H9 (cell line): ENCODE measurements at regions not wholly inside any gene's neighbourhood (a gene's known extent, or its start where the extent isn't known, plus 50 kb on each side); places are given as distances from the start of the nearest gene placed in this dataset.
A peak's percentile ranks its signal among the peaks of the same experiment; 100 is the strongest.

Experiments
- DNase-seq: peaks from one replicate; pipeline ENCODE4 v3.0.0-alpha.2; 2017
- H2AFZ ChIP-seq: one replicate; pipeline ENCODE4 v1.6.1; 2013; ENCODE audit warnings: mild to moderate bottlenecking, low read length, control low read depth, moderate library complexity
- H2AK5ac ChIP-seq: 2 replicates; pipeline ENCODE4 v1.6.1; 2013; ENCODE audit warnings: low read length, control low read depth, mixed read lengths; ENCODE audit not compliant: insufficient read length
- H2BK120ac ChIP-seq: one replicate; pipeline ENCODE4 v1.6.1; 2013; ENCODE audit warnings: low read depth, mild to moderate bottlenecking, low read length, control low read depth, inconsistent platforms; ENCODE audit not compliant: poor library complexity, severe bottlenecking
- H2BK12ac ChIP-seq: 2 replicates; pipeline ENCODE4 v1.6.1; 2013; ENCODE audit warnings: low read length, control low read depth, mixed read lengths, low read depth; ENCODE audit not compliant: insufficient read length
- H2BK15ac ChIP-seq: 2 replicates; pipeline ENCODE4 v1.6.1; 2013; ENCODE audit warnings: low read depth, low read length, control low read depth
- H2BK20ac ChIP-seq: one replicate; pipeline ENCODE4 v1.6.1; 2013; ENCODE audit warnings: low read depth, mild to moderate bottlenecking, low read length, control low read depth, inconsistent platforms; ENCODE audit not compliant: poor library complexity, severe bottlenecking
- H2BK5ac ChIP-seq: 2 replicates; pipeline ENCODE4 v1.6.1; 2013; ENCODE audit warnings: low read length, control low read depth, mixed read lengths; ENCODE audit not compliant: insufficient read length
- H3K14ac ChIP-seq: 2 replicates; pipeline ENCODE4 v1.6.1; 2013; ENCODE audit warnings: low read length, control low read depth; ENCODE audit not compliant: insufficient read depth
- H3K18ac ChIP-seq: 2 replicates; pipeline ENCODE4 v1.6.1; 2013; ENCODE audit warnings: low read depth, mild to moderate bottlenecking, mixed read lengths, low read length, control low read depth; ENCODE audit not compliant: insufficient read length
- H3K23ac ChIP-seq: 2 replicates; pipeline ENCODE4 v1.6.1; 2013; ENCODE audit warnings: low read length, control low read depth, mixed read lengths, low read depth; ENCODE audit not compliant: insufficient read length
- H3K23me2 ChIP-seq: 2 replicates; pipeline ENCODE4 v1.6.1; 2013; ENCODE audit warnings: low read depth, mild to moderate bottlenecking, mixed read lengths, low read length, control low read depth; ENCODE audit not compliant: insufficient read length, poor library complexity, severe bottlenecking
- H3K27ac ChIP-seq: 2 replicates; pipeline ENCODE4 v1.5.1; 2013; ENCODE audit warnings: low read length, control low read depth, mixed read lengths, low read depth; ENCODE audit not compliant: insufficient read length
- H3K27me3 ChIP-seq: 2 replicates; pipeline ENCODE4 v1.6.1; 2013; ENCODE audit warnings: low read length, control low read depth, inconsistent platforms; ENCODE audit not compliant: insufficient read depth
- H3K4ac ChIP-seq: 2 replicates; pipeline ENCODE4 v1.6.1; 2013; ENCODE audit warnings: low read depth, mild to moderate bottlenecking, control low read depth, inconsistent platforms, low read length, moderate library complexity
- H3K4me1 ChIP-seq: 2 replicates; pipeline ENCODE4 v1.6.1; 2013; ENCODE audit warnings: low read length, control low read depth, inconsistent platforms; ENCODE audit not compliant: insufficient read depth
- H3K4me2 ChIP-seq: 2 replicates; pipeline ENCODE4 v1.6.1; 2013; ENCODE audit warnings: low read length, control low read depth, mixed read lengths; ENCODE audit not compliant: insufficient read length, insufficient read depth
- H3K56ac ChIP-seq: 2 replicates; pipeline ENCODE4 v1.6.1; 2013; ENCODE audit warnings: low read depth, mild to moderate bottlenecking, mixed read lengths, low read length, control low read depth; ENCODE audit not compliant: insufficient read length
- H3K79me1 ChIP-seq: 2 replicates; pipeline ENCODE4 v1.6.1; 2013; ENCODE audit warnings: low read depth, mild to moderate bottlenecking, moderate library complexity, low read length, control low read depth, inconsistent platforms; ENCODE audit not compliant: insufficient read depth, poor library complexity, severe bottlenecking
- H3K79me2 ChIP-seq: 2 replicates; pipeline ENCODE4 v1.6.1; 2013; ENCODE audit warnings: low read length, control low read depth, inconsistent platforms; ENCODE audit not compliant: insufficient read depth
- H3K9ac ChIP-seq: 2 replicates; pipeline ENCODE4 v1.6.1; 2013; ENCODE audit warnings: low read length, control low read depth, mixed read lengths; ENCODE audit not compliant: insufficient read length; ENCODE audit errors: extremely low read depth
- H3K9me3 ChIP-seq: one replicate; pipeline ENCODE4 v1.6.1; 2013; ENCODE audit warnings: low read depth, low read length, inconsistent platforms; ENCODE audit not compliant: control insufficient read depth
- H3T11ph ChIP-seq: one replicate; pipeline ENCODE4 v1.6.1; 2013; ENCODE audit warnings: mild to moderate bottlenecking, low read length, control low read depth, inconsistent platforms
- H4K20me1 ChIP-seq: one replicate; pipeline ENCODE4 v1.6.1; 2013; ENCODE audit not compliant: control insufficient read depth, insufficient read length, insufficient read depth
- H4K5ac ChIP-seq: 2 replicates; pipeline ENCODE4 v1.6.1; 2013; ENCODE audit warnings: low read depth, mild to moderate bottlenecking, mixed read lengths, low read length, control low read depth; ENCODE audit not compliant: insufficient read length
- H4K8ac ChIP-seq: replicated peaks from 2 replicates; pipeline ENCODE4 v1.6.1; 2013; ENCODE audit warnings: low read length, control low read depth, mixed read lengths, low read depth; ENCODE audit not compliant: insufficient read length
- H4K91ac ChIP-seq: 2 replicates; pipeline ENCODE4 v1.6.1; 2013; ENCODE audit warnings: low read depth, mild to moderate bottlenecking, moderate library complexity, mixed read lengths, low read length, control low read depth; ENCODE audit not compliant: insufficient read length
- H3K27ac Mint-ChIP-seq, 3 experiments: 2 replicates in 2 of 3; 3 replicates in 1 of 3; pipeline ENCODE4 v1.8.0; 2020 to 2021; ENCODE audit warnings: mixed read lengths in 3 of 3, mild to moderate bottlenecking in 1 of 3, moderate library complexity in 1 of 3
- H3K27me3 Mint-ChIP-seq: 2 replicates; pipeline ENCODE4 v1.8.0; 2021; ENCODE audit warnings: low read depth, mild to moderate bottlenecking, moderate library complexity, mixed read lengths
- H3K36me3 Mint-ChIP-seq, 3 experiments: 2 replicates in 2 of 3; 3 replicates in 1 of 3; pipeline ENCODE4 v1.8.0; 2020 to 2021; ENCODE audit warnings: low read depth in 3 of 3, mixed read lengths in 3 of 3; ENCODE audit not compliant: insufficient read depth in 1 of 3
- H3K4me1 Mint-ChIP-seq, 2 experiments: 2 replicates each; pipeline ENCODE4 v1.8.0; 2020; ENCODE audit warnings: mixed read lengths in 2 of 2
- H3K4me3 Mint-ChIP-seq, 2 experiments: 2 replicates in 1 of 2; 3 replicates in 1 of 2; pipeline ENCODE4 v1.8.0; 2020 to 2021; ENCODE audit warnings: mild to moderate bottlenecking in 2 of 2, mixed read lengths in 2 of 2, moderate library complexity in 1 of 2
- H3K9me3 Mint-ChIP-seq, 2 experiments: 2 replicates in 1 of 2; 3 replicates in 1 of 2; pipeline ENCODE4 v1.8.0; 2020; ENCODE audit warnings: mild to moderate bottlenecking in 2 of 2, mixed read lengths in 2 of 2, moderate library complexity in 1 of 2
- CTCF ChIP-seq: fragments of 200-600 bp; sonication (generic); conservative IDR thresholded peaks from 3 replicates; pipeline ENCODE4 v1.8.0; 2021; ENCODE audit warnings: antibody characterized with exemption, mild to moderate bottlenecking
- WGBS: extraction: QIAGEN DNeasy Blood & Tissue Kit; methylation state at CpG from one replicate; pipeline ENCODE4 v1.1.7; 2013; ENCODE audit warnings: missing lambda C conversion rate, low lambda C conversion rate, mixed read lengths; ENCODE audit not compliant: insufficient read length; ENCODE audit errors: extremely low coverage; 5-methylcytosine and 5-hydroxymethylcytosine counted together

DNA sequence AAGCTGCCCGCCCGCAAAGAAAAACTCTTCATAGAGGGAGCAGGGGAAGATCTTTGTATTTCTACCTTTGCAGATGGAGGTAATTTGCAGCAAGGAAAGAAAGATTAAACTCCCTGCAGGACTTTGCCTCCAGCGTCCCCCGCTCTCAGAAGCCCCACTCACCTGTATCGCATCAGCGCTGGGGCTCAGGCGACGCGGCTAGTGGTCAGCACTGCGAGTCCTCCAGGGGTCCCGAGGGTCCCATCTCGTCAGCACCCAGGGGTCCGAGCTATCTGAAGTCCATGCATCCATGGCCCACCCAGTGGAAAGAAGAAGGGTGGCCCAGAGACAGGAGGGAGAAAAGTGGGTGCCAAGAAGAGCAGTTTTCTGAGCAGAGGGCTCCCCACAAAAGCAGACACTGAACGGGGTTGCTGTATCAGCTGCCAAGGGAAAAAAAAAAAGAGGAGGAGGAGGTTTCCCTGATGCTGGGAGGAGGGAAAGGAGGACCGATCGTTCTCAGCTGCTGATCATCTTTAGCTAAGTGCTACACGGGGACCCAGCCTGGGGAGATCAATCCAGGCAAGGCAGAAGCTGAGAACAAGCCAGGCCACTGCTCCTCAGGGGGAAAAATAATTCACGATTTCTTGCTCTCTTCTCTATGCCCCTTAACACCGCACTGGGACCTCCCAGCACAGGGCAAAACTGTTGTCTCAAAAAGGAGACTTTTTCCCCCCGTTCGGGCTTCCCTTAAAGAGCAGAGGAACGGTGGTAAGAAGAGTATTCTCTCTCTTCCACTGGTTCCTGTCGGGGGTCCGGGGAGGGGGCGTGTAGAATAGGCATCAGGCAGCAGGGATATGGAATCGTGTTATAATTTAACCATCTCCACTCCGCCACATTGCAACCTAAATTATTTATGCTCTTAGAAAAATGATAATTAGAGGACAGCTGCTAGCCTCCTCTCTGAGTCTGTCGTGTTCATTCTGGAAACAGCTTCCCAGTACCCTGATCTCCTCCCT lies 117.7 kb upstream of the CACNA1A start:
- Histone ChIP-seq H3K4me1 (peaks cover 17% of the 10 kb centered on the region), H3K9me3 (no peaks in the 10 kb centered on the region), H2BK120ac (no peak overlapping the region), H2AK5ac (no peak overlapping the region), H3K4ac (no peak overlapping the region), H4K91ac (no peak overlapping the region), H2BK5ac (no peak overlapping the region), H3K79me2 (no peaks in the 10 kb centered on the region), H2AFZ (no peak overlapping the region), H4K8ac (no peak overlapping the region), H3K4me2 (peak overlapping the region; percentile 22), H4K20me1 (no peaks in the 10 kb centered on the region), H3K79me1 (no peaks in the 10 kb centered on the region), H3K23me2 (no peaks in the 10 kb centered on the region), H2BK20ac (no peak overlapping the region), H2BK12ac (no peak overlapping the region), H3K23ac (no peak overlapping the region), H3K9ac (no peak overlapping the region), H4K5ac (no peak overlapping the region), H3K18ac (no peak overlapping the region), H3K27ac (no peak overlapping the region), H3K56ac (no peak overlapping the region), H3K27me3 (no peaks in the 10 kb centered on the region), H3T11ph (no peak overlapping the region), H2BK15ac (no peak overlapping the region), H3K14ac (no peak overlapping the region)
- Mint-ChIP-seq H3K9me3 (no peaks in the 10 kb centered on the region), H3K27me3 (peaks cover 12% of the 10 kb centered on the region), H3K4me1 (peaks cover 53 to 56% of the 10 kb centered on the region in 2 experiments), H3K4me3 (peak overlapping the region in 1 of 2 experiments; percentile 53; a peak in 3 of 5 replicates), H3K36me3 (no peaks in the 10 kb centered on the region; a peak in 1 of 7 replicates), H3K27ac (peak overlapping the region in 1 of 3 experiments; percentile 49; a peak in 1 of 7 replicates)
- DNase-seq, result no peak
- TF ChIP-seq CTCF, result no peak
- WGBS, result no CpG with 5 or more reads among the region's 28 CpGs
